ENCODE measurements at regions not wholly inside any gene's neighbourhood (a gene's known extent, or its start where the extent isn't known, plus 50 kb on each side); places are given as distances from the start of the nearest gene placed in this dataset.

DNA sequence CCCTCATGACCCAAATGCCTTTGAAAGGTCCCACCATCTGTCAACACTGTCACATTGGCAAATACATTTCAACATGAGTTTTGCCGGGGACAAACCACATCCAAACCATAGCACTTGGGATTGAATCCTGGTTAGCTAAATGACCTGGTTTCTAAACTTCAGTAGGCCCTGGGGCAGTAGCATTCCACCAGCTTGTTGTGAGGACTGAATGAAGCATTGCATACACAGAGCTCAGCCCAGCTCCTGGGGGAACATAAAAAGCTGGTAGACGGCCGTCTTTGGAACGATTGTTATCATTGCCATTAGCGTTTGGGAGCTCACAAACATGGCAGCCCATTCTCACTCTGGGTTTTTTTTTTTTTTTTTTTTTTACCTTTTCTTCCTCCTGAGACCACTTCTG is 57.5 kb upstream of the CXCR4 start:
- Histone ChIP-seq H3K36me3 (ENCODE audit: insufficient read depth, low read length) (no peaks in the 10 kb centered on the region; the same call in 1 of the 2 replicates), H3K9me3 (ENCODE audit: low read length) (peaks cover 7% of the 10 kb centered on the region; the same call in 1 of the 2 replicates), H3K27ac (ENCODE audit: low read depth, low read length, poor library complexity, severe bottlenecking) (no peak overlapping the region), H3K4me2 (ENCODE audit: low read length) (no peak overlapping the region), H3K4me3 (ENCODE audit: low read depth, low read length, poor library complexity, severe bottlenecking) (no peak overlapping the region), H3K79me2 (ENCODE audit: insufficient read depth, low read depth, low read length) (no peaks in the 10 kb centered on the region), H2AFZ (ENCODE audit: low read length) (no peak overlapping the region), H3K4me1 (ENCODE audit: insufficient read depth, low read length, poor library complexity, severe bottlenecking) (peaks cover 18% of the 10 kb centered on the region), H4K20me1 (ENCODE audit: insufficient read depth, low read length) (no peaks in the 10 kb centered on the region), H3K9me2 (ENCODE audit: insufficient read depth, low read length) (no peaks in the 10 kb centered on the region)
- no TSS peak for BruUV-seq (replicated peaks)
- no peak for TF ChIP-seq CTCF (conservative IDR thresholded peaks at IDR 0.05; ENCODE audit: low read length)
- TF ChIP-seq EZH2phosphoT487 (IDR thresholded peaks at IDR 0.05; ENCODE audit: borderline replicate concordance, low read depth, low read length): no peak
- no peak for DNase-seq (ENCODE audit: low spot score)
- intact Hi-C loops (cut with micrococcal nuclease; ENCODE audit: unreplicated experiment): no loop called here
- CTCF ChIA-PET (ENCODE audit: unreplicated experiment): interaction anchor here (0.6 kb wide), 1 partner anchor 125 kb away, joined by 4 read pairs; no protein-coding TSS in a partner anchor
- POLR2A ChIA-PET: interaction anchor here (0.6 to 2.2 kb wide), 6 partner anchors 10 to 146 kb away, joined by 3 to 7 read pairs (median 4); no protein-coding TSS in a partner anchor

GRCh38 chr2:136173126-136173525 is 55.2 kb upstream of the CXCR4 start:
- CTCF ChIA-PET (ENCODE audit: unreplicated experiment): no interaction called here
- Histone ChIP-seq H3K9me2 (ENCODE audit: insufficient read depth, low read length) (no peaks in the 10 kb centered on the region), H3K4me1 (ENCODE audit: insufficient read depth, low read length, poor library complexity, severe bottlenecking) (peaks cover 18% of the 10 kb centered on the region), H3K4me2 (ENCODE audit: low read length) (no peak overlapping the region), H2AFZ (ENCODE audit: low read length) (no peak overlapping the region), H3K79me2 (ENCODE audit: insufficient read depth, low read depth, low read length) (no peaks in the 10 kb centered on the region), H3K4me3 (ENCODE audit: low read depth, low read length, poor library complexity, severe bottlenecking) (no peak overlapping the region), H3K36me3 (ENCODE audit: insufficient read depth, low read length) (no peaks in the 10 kb centered on the region), H4K20me1 (ENCODE audit: insufficient read depth, low read length) (no peaks in the 10 kb centered on the region), H3K9me3 (ENCODE audit: low read length) (no peaks in the 10 kb centered on the region), H3K27ac (ENCODE audit: low read depth, low read length, poor library complexity, severe bottlenecking) (no peak overlapping the region)
- TF ChIP-seq CTCF (conservative IDR thresholded peaks at IDR 0.05; ENCODE audit: low read length) (no peak), EZH2phosphoT487 (IDR thresholded peaks at IDR 0.05; ENCODE audit: borderline replicate concordance, low read depth, low read length) (no peak)
- intact Hi-C loops (cut with micrococcal nuclease; ENCODE audit: unreplicated experiment): no loop called here
- no TSS peak for BruUV-seq (replicated peaks)
- no peak for DNase-seq (ENCODE audit: low spot score)
- POLR2A ChIA-PET: no interaction called here

GRCh38 chr2:136171223-136171622 is 53.3 kb upstream of the CXCR4 start:
- intact Hi-C loops (cut with micrococcal nuclease; ENCODE audit: unreplicated experiment): loop anchor here (1.0 kb wide), 1 partner anchor 207 kb away; no protein-coding TSS in a partner anchor
- H3K36me3 ChIP-seq (ENCODE audit: insufficient read depth, low read length): no peaks in the 10 kb centered on the region
- H2AFZ ChIP-seq (ENCODE audit: low read length): no peak overlapping the region
- BruUV-seq (replicated peaks): no TSS peak
- DNase-seq (ENCODE audit: low spot score): peak; percentile 40
- H3K4me3 ChIP-seq (ENCODE audit: low read depth, low read length, poor library complexity, severe bottlenecking): no peak overlapping the region
- H3K4me1 ChIP-seq (ENCODE audit: insufficient read depth, low read length, poor library complexity, severe bottlenecking): peaks cover 23% of the 10 kb centered on the region
- no peak overlapping the region for H3K4me2 ChIP-seq (ENCODE audit: low read length)
- H3K27ac ChIP-seq (ENCODE audit: low read depth, low read length, poor library complexity, severe bottlenecking): no peak overlapping the region
- ChIA-PET POLR2A (interaction anchor here (0.6 to 1.4 kb wide), 4 partner anchors 35 to 60 kb away, joined by 3 to 6 read pairs (median 4); no protein-coding TSS in a partner anchor), CTCF (ENCODE audit: unreplicated experiment) (no interaction called here)
- H3K9me2 ChIP-seq (ENCODE audit: insufficient read depth, low read length): no peaks in the 10 kb centered on the region
- H4K20me1 ChIP-seq (ENCODE audit: insufficient read depth, low read length): no peaks in the 10 kb centered on the region
- peak; percentile 49; the same call in 1 of the 2 replicates for TF ChIP-seq CTCF (conservative IDR thresholded peaks at IDR 0.05; ENCODE audit: low read length)
- TF ChIP-seq EZH2phosphoT487 (IDR thresholded peaks at IDR 0.05; ENCODE audit: borderline replicate concordance, low read depth, low read length): no peak
- H3K9me3 ChIP-seq (ENCODE audit: low read length): no peaks in the 10 kb centered on the region
- no peaks in the 10 kb centered on the region for H3K79me2 ChIP-seq (ENCODE audit: insufficient read depth, low read depth, low read length)
